HCT116 (cell line): ENCODE measurements at regions not wholly inside any gene's neighbourhood (a gene's known extent, or its start where the extent isn't known, plus 50 kb on each side); places are given as distances from the start of the nearest gene placed in this dataset.

Experiments
- ATAC-seq: fragments of 200-7000 bp; cut with Tn5 transposase; 2 replicates; pipeline ENCODE4 v1.9.1; 2020; ENCODE audit warnings: mild to moderate bottlenecking, moderate library complexity
- BruUV-seq: library from RNA; stranded (reverse); fragments of 400-500 nt; replicated peaks from 2 replicates; lab custom pipeline; 2021; lab: Mats Ljungman, UMichigan
- CTCF ChIA-PET: fragments of 300-600 bp; sonication (Branson Sonifier 250); formaldehyde crosslinking; loops from one replicate; lab custom pipeline; 2021; ENCODE audit warnings: antibody characterized with exemption; lab: Charles Lee
- POLR2A ChIA-PET: fragments of 300-600, 350-600 bp; sonication (Branson Sonifier 250); formaldehyde crosslinking; loops from one replicate; lab custom pipeline; 2021; ENCODE audit warnings: antibody characterized with exemption; lab: Charles Lee
- RAD21 ChIA-PET, 2 experiments: fragments of 300-600 bp; sonication (Branson Sonifier 250); formaldehyde crosslinking; loops; one replicate each; lab custom pipeline; 2023; ENCODE audit warnings: low total read pairs in 2 of 2; ENCODE audit not compliant: uncharacterized antibody in 2 of 2, unreplicated experiment in 2 of 2, low non-redundant PET in 1 of 2; lab: Charles Lee
- DNase-seq: peaks from one replicate; pipeline ENCODE4 v3.0.0-alpha.2; 2010; ENCODE audit warnings: low read depth, low spot score
- H2AFZ ChIP-seq: fragments of 200-600 bp; shearing (Covaris generic), sonication (generic); 2 replicates; pipeline ENCODE4 v1.6.1; 2017; ENCODE audit warnings: low read depth, mixed run types, mixed read lengths, antibody characterized with exemption, low read length; ENCODE audit not compliant: poor library complexity, severe bottlenecking
- H3K27ac ChIP-seq: 2 replicates; pipeline ENCODE4 v1.5.1; 2012; ENCODE audit warnings: low read depth, low read length
- H3K27me3 ChIP-seq: fragments of 200-600 bp; sonication (generic); 2 replicates; pipeline ENCODE4 v1.6.1; 2016; ENCODE audit warnings: mixed run types, low read length, mixed read lengths; ENCODE audit not compliant: insufficient read depth
- H3K36me3 ChIP-seq, 2 experiments: fragments of 200-500 bp in 1 of 2; fragments of 200-600 bp in 1 of 2; sonication (Bioruptor generic) in 1 of 2; sonication (generic) in 1 of 2; 2 replicates each; pipeline versions ENCODE4 v1.5.1 to v1.6.1; 2014 to 2016; ENCODE audit warnings: low read length in 2 of 2, inconsistent platforms in 1 of 2, mixed read lengths in 1 of 2, mixed run types in 1 of 2; ENCODE audit not compliant: insufficient read depth in 2 of 2, control insufficient read depth in 1 of 2
- H3K4me1 ChIP-seq, 2 experiments: fragments of 200-600 bp in 1 of 2; sonication (generic) in 1 of 2; 2 replicates each; pipeline versions ENCODE4 v1.5.1 to v1.6.1; 2012 to 2017; ENCODE audit warnings: low read length in 2 of 2, inconsistent platforms in 1 of 2, mild to moderate bottlenecking in 1 of 2, mixed read lengths in 1 of 2, mixed run types in 1 of 2, moderate library complexity in 1 of 2; ENCODE audit not compliant: insufficient read depth in 2 of 2, control insufficient read depth in 1 of 2
- H3K4me2 ChIP-seq: fragments of 200-600 bp; sonication (generic); 2 replicates; pipeline ENCODE4 v1.6.1; 2017; ENCODE audit warnings: mixed run types, low read length, mixed read lengths
- H3K4me3 ChIP-seq, 2 experiments: fragments of 200-600 bp in 1 of 2; sonication (generic) in 1 of 2; replicated peaks in 1 of 2; 2 replicates each; pipeline ENCODE4 v1.5.1; 2011 to 2016; ENCODE audit warnings: low read length in 2 of 2, control low read depth in 1 of 2, low read depth in 1 of 2, mild to moderate bottlenecking in 1 of 2, mixed read lengths in 1 of 2, mixed run types in 1 of 2
- H3K79me2 ChIP-seq: fragments of 200-600 bp; sonication (generic); 2 replicates; pipeline ENCODE4 v1.6.1; 2017; ENCODE audit warnings: mild to moderate bottlenecking, mixed run types, low read length, moderate library complexity, mixed read lengths; ENCODE audit not compliant: insufficient read depth
- H3K9ac ChIP-seq: fragments of 200-600 bp; sonication (generic); 2 replicates; pipeline ENCODE4 v1.6.1; 2016; ENCODE audit warnings: low read length, mixed read lengths
- H3K9me2 ChIP-seq: fragments of 200-600 bp; sonication (generic), shearing (Covaris generic); 2 replicates; pipeline ENCODE4 v1.6.1; 2017; ENCODE audit warnings: mixed run types, mild to moderate bottlenecking, moderate library complexity; ENCODE audit not compliant: insufficient read depth
- H3K9me3 ChIP-seq, 2 experiments: fragments of 200-500 bp in 1 of 2; fragments of 200-600 bp in 1 of 2; sonication (Bioruptor generic) in 1 of 2; sonication (generic) in 1 of 2; 2 replicates each; pipeline ENCODE4 v1.6.1; 2014 to 2017; ENCODE audit warnings: low read length in 2 of 2, mixed read lengths in 2 of 2, inconsistent platforms in 1 of 2, low read depth in 1 of 2, mild to moderate bottlenecking in 1 of 2, mixed run types in 1 of 2, moderate library complexity in 1 of 2; ENCODE audit not compliant: control insufficient read depth in 1 of 2, insufficient read depth in 1 of 2
- H4K20me1 ChIP-seq: fragments of 200-600 bp; sonication (generic), shearing (Covaris generic); 2 replicates; pipeline ENCODE4 v1.6.1; 2017; ENCODE audit warnings: mixed run types, mild to moderate bottlenecking, moderate library complexity; ENCODE audit not compliant: insufficient read depth
- ATF3 ChIP-seq: IDR thresholded peaks from 2 replicates; pipeline ENCODE4 v1.6.1; 2012
- CTCF ChIP-seq, 3 experiments: fragments of 200-600 bp in 1 of 3; sonication (generic) in 1 of 3; IDR thresholded peaks in 2 of 3; conservative IDR thresholded peaks in 1 of 3; 2 replicates each; pipeline ENCODE4 v1.5.1; 2012 to 2017; ENCODE audit warnings: low read depth in 2 of 3, low read length in 2 of 3, antibody characterized with exemption in 1 of 3, borderline replicate concordance in 1 of 3, control low read depth in 1 of 3, mild to moderate bottlenecking in 1 of 3, mixed read lengths in 1 of 3, mixed run types in 1 of 3, moderate library complexity in 1 of 3; ENCODE audit not compliant: insufficient read depth in 1 of 3
- EZH2 ChIP-seq: fragments of 200-600 bp; sonication (generic); IDR thresholded peaks from 2 replicates; pipeline ENCODE4 v1.6.1; 2017; ENCODE audit warnings: antibody characterized with exemption, mixed run types
- JUND ChIP-seq: IDR thresholded peaks from 2 replicates; pipeline ENCODE4 v1.6.1; 2012
- MAX ChIP-seq: IDR thresholded peaks from 2 replicates; pipeline ENCODE4 v1.6.1; 2012
- POLR2A ChIP-seq: IDR thresholded peaks from 2 replicates; pipeline ENCODE4 v1.7.0; 2011; ENCODE audit warnings: borderline replicate concordance; ENCODE audit not compliant: insufficient read depth, insufficient read length; ENCODE audit errors: extremely low read depth
- RAD21 ChIP-seq: IDR thresholded peaks from 2 replicates; pipeline ENCODE4 v1.6.1; 2012; ENCODE audit warnings: low read depth, mild to moderate bottlenecking
- REST ChIP-seq: IDR thresholded peaks from 2 replicates; pipeline ENCODE4 v1.6.1; 2012; ENCODE audit warnings: low read depth
- SIN3A ChIP-seq: IDR thresholded peaks from 2 replicates; pipeline ENCODE4 v1.6.1; 2012; ENCODE audit warnings: low read depth
- SP1 ChIP-seq: IDR thresholded peaks from 2 replicates; pipeline ENCODE4 v1.6.1; 2012; ENCODE audit warnings: low read depth
- SRF ChIP-seq: IDR thresholded peaks from 2 replicates; pipeline ENCODE4 v1.6.1; 2012; ENCODE audit warnings: low read depth
- YY1 ChIP-seq: IDR thresholded peaks from 2 replicates; pipeline ENCODE4 v1.6.1; 2011; ENCODE audit warnings: low read length, low read depth, moderate library complexity, mild to moderate bottlenecking; ENCODE audit not compliant: insufficient replicate concordance; ENCODE audit errors: extremely low read depth
- ZBTB33 ChIP-seq: IDR thresholded peaks from 2 replicates; pipeline ENCODE4 v1.6.1; 2011; ENCODE audit warnings: mild to moderate bottlenecking, low read length, moderate library complexity; ENCODE audit not compliant: insufficient replicate concordance; ENCODE audit errors: extremely low read depth
- intact Hi-C: fragments of 100-400 bp; cut with micrococcal nuclease; formaldehyde crosslinking; loops from 2 replicates; pipeline ENCODE4 v1.10.0; 2022

DNA sequence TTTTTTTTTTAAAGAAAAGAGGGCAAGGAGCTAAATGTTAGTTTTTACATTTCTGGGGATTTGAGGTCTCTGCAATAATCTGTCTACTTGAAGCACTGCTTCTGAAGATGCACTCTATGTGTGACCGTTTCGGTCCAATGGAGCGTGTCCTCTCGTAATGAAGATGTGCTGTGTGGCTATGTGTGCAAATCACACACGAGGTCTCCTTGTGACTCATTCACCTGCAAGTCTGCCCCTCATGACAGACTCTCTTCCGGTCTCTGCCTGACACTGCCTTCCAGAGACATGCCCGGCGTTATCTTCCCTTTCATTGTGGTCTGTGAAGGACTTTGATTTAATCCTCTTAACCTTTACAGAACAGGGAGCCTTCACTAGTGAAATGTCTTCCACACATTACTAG is 84.3 kb downstream of the TRAM1L1 start:
- Histone ChIP-seq H3K4me3 (no peak overlapping the region), H3K27me3 (no peaks in the 10 kb centered on the region), H3K9me3 (no peaks in the 10 kb centered on the region), H4K20me1 (peaks cover 3% of the 10 kb centered on the region; the same call in 1 of the 2 replicates), H3K79me2 (no peaks in the 10 kb centered on the region), H3K4me2 (no peak overlapping the region), H3K27ac (no peak overlapping the region), H3K9ac (no peak overlapping the region), H3K9me2 (no peaks in the 10 kb centered on the region), H3K4me1 (no peaks in the 10 kb centered on the region), H2AFZ (no peak overlapping the region), H3K36me3 (no peaks in the 10 kb centered on the region)
- ChIA-PET RAD21 (no interaction called here), POLR2A (no interaction called here), CTCF (no interaction called here)
- TF ChIP-seq JUND (no peak), ZBTB33 (no peak), CTCF (IDR thresholded peaks at IDR 0.05 in 2 of 3, conservative IDR thresholded peaks at IDR 0.05 in 1 of 3; ENCODE audit: borderline replicate concordance in 1 of 3, insufficient read depth in 1 of 3, low read depth in 2 of 3, low read length in 2 of 3) (no peak), SRF (no peak), REST (no peak), ATF3 (no peak), EZH2 (no peak), YY1 (no peak), SIN3A (no peak), RAD21 (no peak), MAX (no peak), SP1 (no peak), POLR2A (no peak)
- no TSS peak for BruUV-seq
- ATAC-seq (no peak), DNase-seq (no peak)
- intact Hi-C loops: no loop called here
